Activated CD8-positive, alpha-beta T cell treated with anti-CD3 and anti-CD28 coated beads for 36 hours (primary cell): ENCODE measurements at regions not wholly inside any gene's neighbourhood (a gene's known extent, or its start where the extent isn't known, plus 50 kb on each side); places are given as distances from the start of the nearest gene placed in this dataset.

Source experiments
- ATAC-seq: fragments of 200-7000 bp; cut with Tn5 transposase; one replicate; pipeline ENCODE4 v1.10.0; 2021; ENCODE audit warnings: mild to moderate bottlenecking, moderate library complexity
- CTCF ChIA-PET: fragments of 350-600 bp; sonication (Branson Sonifier 250); formaldehyde crosslinking; loops from one replicate; lab custom pipeline; 2021; ENCODE audit warnings: antibody characterized with exemption; lab: Charles Lee
- POLR2A ChIA-PET: fragments of 350-600 bp; sonication (Branson Sonifier 250); formaldehyde crosslinking; loops from one replicate; lab custom pipeline; 2021; ENCODE audit warnings: antibody characterized with exemption; lab: Charles Lee
- DNase-seq: peaks from one replicate; pipeline ENCODE4 v3.0.0-alpha.2; 2020
- H3K27ac Mint-ChIP-seq: one replicate; pipeline ENCODE4 v1.8.0; 2021; ENCODE audit warnings: mild to moderate bottlenecking, mixed read lengths
- H3K27me3 Mint-ChIP-seq: one replicate; pipeline ENCODE4 v1.8.0; 2021; ENCODE audit warnings: mixed read lengths
- H3K36me3 Mint-ChIP-seq: one replicate; pipeline ENCODE4 v1.8.0; 2021; ENCODE audit warnings: low read depth, mixed read lengths
- H3K4me1 Mint-ChIP-seq: one replicate; pipeline ENCODE4 v1.8.0; 2021; ENCODE audit warnings: low read depth, mixed read lengths
- H3K4me3 Mint-ChIP-seq: one replicate; pipeline ENCODE4 v1.8.0; 2021; ENCODE audit warnings: mild to moderate bottlenecking, moderate library complexity, mixed read lengths
- H3K9me3 Mint-ChIP-seq: one replicate; pipeline ENCODE4 v1.8.0; 2021; ENCODE audit warnings: mixed read lengths
- CTCF ChIP-seq: fragments of 200-600 bp; IDR thresholded peaks from one replicate; pipeline ENCODE4 v1.8.0; 2022; ENCODE audit warnings: antibody characterized with exemption, mild to moderate bottlenecking
- intact Hi-C: fragments of 100-400 bp; cut with micrococcal nuclease; formaldehyde crosslinking; loops from one replicate; pipeline ENCODE4 v1.10.0; 2022

GRCh38 chr13:78404846-78405360 is 198.4 kb downstream of the POU4F1 start:
- no peaks in the 10 kb centered on the region for H3K9me3 Mint-ChIP-seq
- H3K4me3 Mint-ChIP-seq, result no peak overlapping the region
- DNase-seq (no peak), ATAC-seq (no peak)
- H3K27ac Mint-ChIP-seq, result no peak overlapping the region
- ChIA-PET POLR2A (no interaction called here), CTCF (interaction anchor here (0.9 to 1.1 kb wide), 2 partner anchors 9 to 268 kb away, joined by 3 to 4 read pairs; no protein-coding TSS in a partner anchor)
- TF ChIP-seq CTCF, result no peak
- intact Hi-C loops, result no loop called here
- no peaks in the 10 kb centered on the region for H3K4me1 Mint-ChIP-seq
- no peaks in the 10 kb centered on the region for H3K36me3 Mint-ChIP-seq
- H3K27me3 Mint-ChIP-seq, result peaks cover 7% of the 10 kb centered on the region

GRCh38 chr13:78402708-78403400 is 200.5 kb downstream of the POU4F1 start:
- Mint-ChIP-seq H3K27me3 (peaks cover 6% of the 10 kb centered on the region), H3K4me3 (no peak overlapping the region), H3K9me3 (no peaks in the 10 kb centered on the region), H3K36me3 (no peaks in the 10 kb centered on the region), H3K4me1 (no peaks in the 10 kb centered on the region), H3K27ac (no peak overlapping the region)
- DNase-seq (no peak), ATAC-seq (no peak)
- ChIA-PET POLR2A (no interaction called here), CTCF (no interaction called here)
- no peak for TF ChIP-seq CTCF
- intact Hi-C loops, result no loop called here

GRCh38 chr13:78401873-78402707 is 201.3 kb downstream of the POU4F1 start:
- no peak overlapping the region for H3K27ac Mint-ChIP-seq
- no peak overlapping the region for H3K4me3 Mint-ChIP-seq
- ATAC-seq, result no peak
- POLR2A ChIA-PET, result no interaction called here
- no peak for TF ChIP-seq CTCF
- no peaks in the 10 kb centered on the region for H3K9me3 Mint-ChIP-seq
- no peaks in the 10 kb centered on the region for H3K4me1 Mint-ChIP-seq
- DNase-seq, result no peak
- CTCF ChIA-PET, result interaction anchor here (0.6 kb wide), 1 partner anchor 75 kb away, joined by 3 read pairs; no protein-coding TSS in a partner anchor
- intact Hi-C loops, result no loop called here
- no peaks in the 10 kb centered on the region for H3K36me3 Mint-ChIP-seq
- H3K27me3 Mint-ChIP-seq, result peaks cover 6% of the 10 kb centered on the region

GRCh38 chr13:78398743-78399410 is 204.5 kb downstream of the POU4F1 start:
- TF ChIP-seq CTCF, result no peak
- no peak for DNase-seq
- H3K27me3 Mint-ChIP-seq, result no peaks in the 10 kb centered on the region

More at GRCh38 chr13:78398743-78399410, 204.5 kb downstream of the POU4F1 start:
- ATAC-seq, result no peak
- intact Hi-C loops, result no loop called here
- CTCF ChIA-PET, result no interaction called here
- POLR2A ChIA-PET, result no interaction called here
- Mint-ChIP-seq H3K36me3 (no peaks in the 10 kb centered on the region), H3K27ac (no peak overlapping the region), H3K9me3 (peaks cover 2% of the 10 kb centered on the region), H3K4me3 (no peak overlapping the region), H3K4me1 (no peaks in the 10 kb centered on the region)
